ENCODE measurements at regions not wholly inside any gene's neighbourhood (a gene's known extent, or its start where the extent isn't known, plus 50 kb on each side); places are given as distances from the start of the nearest gene placed in this dataset.

- Histone ChIP-seq H3K9me2 (ENCODE audit: insufficient read depth) (no peaks in the 10 kb centered on the region), H3K4me1 (ENCODE audit: control insufficient read depth in 1 of 2, insufficient read depth in 2 of 2, low read length in 2 of 2) (no peaks in the 10 kb centered on the region), H3K27ac (ENCODE audit: low read depth, low read length) (no peak overlapping the region), H3K27me3 (ENCODE audit: insufficient read depth, low read length) (no peaks in the 10 kb centered on the region), H3K9ac (ENCODE audit: low read length) (no peak overlapping the region), H3K4me2 (ENCODE audit: low read length) (no peak overlapping the region), H2AFZ (ENCODE audit: low read depth, low read length, poor library complexity, severe bottlenecking) (no peak overlapping the region), H3K9me3 (ENCODE audit: control insufficient read depth in 1 of 2, insufficient read depth in 1 of 2, low read depth in 1 of 2, low read length in 2 of 2) (no peaks in the 10 kb centered on the region), H3K79me2 (ENCODE audit: insufficient read depth, low read length) (no peaks in the 10 kb centered on the region), H3K4me3 (replicated peaks in 1 of 2; ENCODE audit: low read depth in 1 of 2, low read length in 2 of 2) (no peak overlapping the region), H3K36me3 (ENCODE audit: control insufficient read depth in 1 of 2, insufficient read depth in 2 of 2, low read length in 2 of 2) (no peaks in the 10 kb centered on the region), H4K20me1 (ENCODE audit: insufficient read depth) (no peaks in the 10 kb centered on the region)
- ChIA-PET RAD21 (ENCODE audit: low non-redundant PET in 1 of 2, low total read pairs in 2 of 2, uncharacterized antibody in 2 of 2, unreplicated experiment in 2 of 2) (no interaction called here), CTCF (no interaction called here), POLR2A (no interaction called here)
- ATAC-seq: no peak
- BruUV-seq (replicated peaks): no TSS peak
- TF ChIP-seq CTCF (IDR thresholded peaks at IDR 0.05 in 2 of 3, conservative IDR thresholded peaks at IDR 0.05 in 1 of 3; ENCODE audit: borderline replicate concordance in 1 of 3, insufficient read depth in 1 of 3, low read depth in 2 of 3, low read length in 2 of 3) (no peak), CEBPB (IDR thresholded peaks at IDR 0.05; ENCODE audit: low read depth) (no peak), POLR2AphosphoS5 (IDR thresholded peaks at IDR 0.05; ENCODE audit: low read depth, low read length) (no peak), POLR2A (IDR thresholded peaks at IDR 0.05; ENCODE audit: borderline replicate concordance, extremely low read depth, insufficient read depth, insufficient read length) (no peak), EGR1 (IDR thresholded peaks at IDR 0.05; ENCODE audit: low read depth) (no peak), EZH2 (IDR thresholded peaks at IDR 0.05) (no peak), ZNF274 (IDR thresholded peaks at IDR 0.05; ENCODE audit: low read depth, low read length) (no peak), YY1 (IDR thresholded peaks at IDR 0.05; ENCODE audit: extremely low read depth, insufficient replicate concordance, low read depth, low read length) (no peak)
- intact Hi-C loops (cut with micrococcal nuclease): no loop called here
- DNase-seq (ENCODE audit: low read depth, low spot score): no peak
These were observed 96.4 kb downstream of the BANF2 start for GRCh38 chr20:17796091-17796563.

- DNase-seq (ENCODE audit: low read depth, low spot score): no peak
- Histone ChIP-seq H2AFZ (ENCODE audit: low read depth, low read length, poor library complexity, severe bottlenecking) (no peak overlapping the region), H3K4me2 (ENCODE audit: low read length) (no peak overlapping the region), H3K9me2 (ENCODE audit: insufficient read depth) (no peaks in the 10 kb centered on the region), H3K27ac (ENCODE audit: low read depth, low read length) (no peak overlapping the region), H3K4me3 (replicated peaks in 1 of 2; ENCODE audit: low read depth in 1 of 2, low read length in 2 of 2) (no peak overlapping the region), H3K9ac (ENCODE audit: low read length) (no peak overlapping the region), H3K9me3 (ENCODE audit: control insufficient read depth in 1 of 2, insufficient read depth in 1 of 2, low read depth in 1 of 2, low read length in 2 of 2) (no peaks in the 10 kb centered on the region), H3K27me3 (ENCODE audit: insufficient read depth, low read length) (no peaks in the 10 kb centered on the region), H3K79me2 (ENCODE audit: insufficient read depth, low read length) (no peaks in the 10 kb centered on the region), H3K4me1 (ENCODE audit: control insufficient read depth in 1 of 2, insufficient read depth in 2 of 2, low read length in 2 of 2) (no peaks in the 10 kb centered on the region), H4K20me1 (ENCODE audit: insufficient read depth) (no peaks in the 10 kb centered on the region), H3K36me3 (ENCODE audit: control insufficient read depth in 1 of 2, insufficient read depth in 2 of 2, low read length in 2 of 2) (no peaks in the 10 kb centered on the region)
- CTCF ChIA-PET: no interaction called here
- no TSS peak for BruUV-seq (replicated peaks)
- ATAC-seq: no peak
- RAD21 ChIA-PET (ENCODE audit: low non-redundant PET in 1 of 2, low total read pairs in 2 of 2, uncharacterized antibody in 2 of 2, unreplicated experiment in 2 of 2): no interaction called here
- TF ChIP-seq EZH2 (IDR thresholded peaks at IDR 0.05) (no peak), POLR2A (IDR thresholded peaks at IDR 0.05; ENCODE audit: borderline replicate concordance, extremely low read depth, insufficient read depth, insufficient read length) (no peak), SRF (IDR thresholded peaks at IDR 0.05; ENCODE audit: low read depth) (no peak), SIN3A (IDR thresholded peaks at IDR 0.05; ENCODE audit: low read depth) (no peak), CBX3 (IDR thresholded peaks at IDR 0.05; ENCODE audit: low read depth) (no peak), ZBTB33 (IDR thresholded peaks at IDR 0.05; ENCODE audit: extremely low read depth, insufficient replicate concordance, low read length) (no peak), YY1 (IDR thresholded peaks at IDR 0.05; ENCODE audit: extremely low read depth, insufficient replicate concordance, low read depth, low read length) (no peak), POLR2AphosphoS5 (IDR thresholded peaks at IDR 0.05; ENCODE audit: low read depth, low read length) (no peak), EGR1 (IDR thresholded peaks at IDR 0.05; ENCODE audit: low read depth) (no peak), ZFX (IDR thresholded peaks at IDR 0.05) (no peak), ZNF274 (IDR thresholded peaks at IDR 0.05; ENCODE audit: low read depth, low read length) (no peak)
- POLR2A ChIA-PET: no interaction called here
- intact Hi-C loops (cut with micrococcal nuclease): no loop called here
These were observed 95.8 kb downstream of the BANF2 start for GRCh38 chr20:17795501-17796071.

Data from HCT116 (cell line).